IMR-90 (cell line): ENCODE measurements at regions not wholly inside any gene's neighbourhood (a gene's known extent, or its start where the extent isn't known, plus 50 kb on each side); places are given as distances from the start of the nearest gene placed in this dataset.

Experiments used
- ATAC-seq: fragments of 200-7000 bp; cut with Tn5 transposase; 2 replicates; pipeline ENCODE4 v1.9.1; 2020; ENCODE audit warnings: low read depth, mild to moderate bottlenecking, moderate library complexity
- BruUV-seq: library from RNA; stranded (reverse); fragments of 400-500 nt; replicated peaks from 2 replicates; lab custom pipeline; 2021; lab: Mats Ljungman, UMichigan
- CTCF ChIA-PET: fragments of 300-600 bp; formaldehyde crosslinking; extraction: SDS; loops from one replicate; lab custom pipeline; 2021; ENCODE audit warnings: antibody characterized with exemption; lab: Yijun Ruan, JAX
- POLR2A ChIA-PET: fragments of 300-600 bp; sonication (Branson Sonifier 250); formaldehyde crosslinking; loops from one replicate; lab custom pipeline; 2022; ENCODE audit warnings: antibody characterized with exemption; ENCODE audit not compliant: unreplicated experiment; lab: Charles Lee
- DNase-seq: peaks from one replicate; pipeline ENCODE4 v3.0.0; 2013
- H2AFZ ChIP-seq: replicated peaks from 2 replicates; pipeline ENCODE3; 2013; ENCODE audit warnings: low read length, mild to moderate bottlenecking; ENCODE audit not compliant: poor library complexity
- H2AK5ac ChIP-seq: 2 replicates; pipeline ENCODE4 v1.6.1; 2013; ENCODE audit warnings: low read depth, low read length, inconsistent platforms
- H2AK9ac ChIP-seq: replicated peaks from 2 replicates; pipeline ENCODE3; 2013; ENCODE audit warnings: mild to moderate bottlenecking, low read depth, low read length, moderate library complexity; ENCODE audit not compliant: poor library complexity
- H2BK120ac ChIP-seq: 2 replicates; pipeline ENCODE4 v1.6.1; 2013; ENCODE audit warnings: low read depth, low read length, inconsistent platforms
- H2BK15ac ChIP-seq: 3 replicates; pipeline ENCODE4 v1.6.1; 2013; ENCODE audit warnings: low read depth, low read length, inconsistent platforms
- H2BK20ac ChIP-seq: 2 replicates; pipeline ENCODE4 v1.6.1; 2013; ENCODE audit warnings: low read depth, mild to moderate bottlenecking, inconsistent platforms, low read length, moderate library complexity
- H2BK5ac ChIP-seq: 2 replicates; pipeline ENCODE4 v1.6.1; 2013; ENCODE audit warnings: mild to moderate bottlenecking, low read depth, low read length, inconsistent platforms; ENCODE audit not compliant: poor library complexity, severe bottlenecking
- H3K14ac ChIP-seq: replicated peaks from 2 replicates; pipeline ENCODE4 v1.6.1; 2013; ENCODE audit warnings: low read depth, low read length, inconsistent platforms
- H3K18ac ChIP-seq: 2 replicates; pipeline ENCODE4 v1.6.1; 2013; ENCODE audit warnings: low read depth, low read length, control low read depth
- H3K23ac ChIP-seq: 2 replicates; pipeline ENCODE4 v1.6.1; 2013; ENCODE audit warnings: low read depth, low read length, inconsistent platforms
- H3K27ac ChIP-seq: 2 replicates; pipeline ENCODE4 v1.5.1; 2013; ENCODE audit warnings: mild to moderate bottlenecking, control low read depth, low read length; ENCODE audit not compliant: insufficient read depth
- H3K27me3 ChIP-seq: 2 replicates; pipeline ENCODE4 v1.6.1; 2013; ENCODE audit warnings: low read length; ENCODE audit not compliant: control insufficient read depth, insufficient read depth
- H3K36me3 ChIP-seq: 2 replicates; pipeline ENCODE4 v1.6.1; 2013; ENCODE audit warnings: low read length, mixed read lengths; ENCODE audit not compliant: control insufficient read depth, insufficient read depth
- H3K4ac ChIP-seq: 2 replicates; pipeline ENCODE4 v1.6.1; 2013; ENCODE audit warnings: low read depth, low read length, inconsistent platforms
- H3K4me1 ChIP-seq: 2 replicates; pipeline ENCODE4 v1.6.1; 2013; ENCODE audit warnings: low read length, mixed read lengths; ENCODE audit not compliant: control insufficient read depth, insufficient read depth
- H3K4me2 ChIP-seq: 2 replicates; pipeline ENCODE4 v1.6.1; 2013; ENCODE audit warnings: low read depth, mild to moderate bottlenecking, control low read depth, low read length, moderate library complexity
- H3K4me3 ChIP-seq: 2 replicates; pipeline ENCODE4 v1.5.1; 2013; ENCODE audit warnings: low read depth, mild to moderate bottlenecking, control low read depth, low read length, moderate library complexity; ENCODE audit not compliant: insufficient read depth
- H3K56ac ChIP-seq: 2 replicates; pipeline ENCODE4 v1.6.1; 2013; ENCODE audit warnings: low read length, inconsistent platforms; ENCODE audit not compliant: insufficient read depth; ENCODE audit errors: extremely low read depth
- H3K79me1 ChIP-seq, 2 experiments: 2 replicates each; pipeline ENCODE4 v1.6.1; 2013; ENCODE audit warnings: low read length in 2 of 2, inconsistent platforms in 1 of 2, low read depth in 1 of 2
- H3K9ac ChIP-seq: 2 replicates; pipeline ENCODE4 v1.6.1; 2013; ENCODE audit warnings: low read depth, low read length, control low read depth
- H3K9me1 ChIP-seq: 2 replicates; pipeline ENCODE4 v1.6.1; 2013; ENCODE audit warnings: low read length, inconsistent platforms; ENCODE audit not compliant: insufficient read depth
- H3K9me3 ChIP-seq: 2 replicates; pipeline ENCODE4 v1.6.1; 2013; ENCODE audit warnings: low read length; ENCODE audit not compliant: control insufficient read depth, insufficient read depth
- H4K20me1 ChIP-seq: 2 replicates; pipeline ENCODE4 v1.6.1; 2013; ENCODE audit warnings: low read length, inconsistent platforms; ENCODE audit not compliant: insufficient read depth
- H4K5ac ChIP-seq: 2 replicates; pipeline ENCODE4 v1.6.1; 2013; ENCODE audit warnings: mild to moderate bottlenecking, low read depth, low read length, control low read depth
- H4K8ac ChIP-seq, 2 experiments: 2 replicates each; pipeline ENCODE4 v1.6.1; 2013; ENCODE audit warnings: low read depth in 2 of 2, low read length in 2 of 2, control low read depth in 1 of 2, inconsistent platforms in 1 of 2
- H4K91ac ChIP-seq: 2 replicates; pipeline ENCODE4 v1.6.1; 2013; ENCODE audit warnings: low read depth, low read length, inconsistent platforms; ENCODE audit not compliant: insufficient read depth
- CEBPB ChIP-seq: IDR thresholded peaks from 2 replicates; pipeline ENCODE4 v1.6.1; 2012; ENCODE audit warnings: low read depth, low read length, improper control_type of control experiment
- USF2 ChIP-seq: fragments of 150-350 bp; IDR thresholded peaks from 2 replicates; pipeline ENCODE4 v1.6.1; 2017; ENCODE audit warnings: mild to moderate bottlenecking, antibody characterized with exemption, low read length, low read depth
- WGBS, 2 experiments: methylation state at CpG; one replicate each; pipeline versions ENCODE4 v1.1.5 to v1.1.7; 2013; ENCODE audit warnings: missing lambda C conversion rate in 2 of 2; ENCODE audit not compliant: insufficient read length in 1 of 2; ENCODE audit errors: extremely low coverage in 2 of 2; 5-methylcytosine and 5-hydroxymethylcytosine counted together
- dilution Hi-C: fragments of 300-500 bp; cut with HindIII; formaldehyde crosslinking; loops from one replicate; pipeline ENCODE4 v1.14.3; 2018; ENCODE audit warnings: low sequenced_read_pairs; ENCODE audit not compliant: unreplicated experiment
- in situ Hi-C: fragments of 300-500 bp; cut with MboI; formaldehyde crosslinking; loops from 3 replicates; pipeline ENCODE4 v1.14.3; 2019; ENCODE audit warnings: low sequenced_read_pairs, inconsistent platforms, mixed read lengths
- intact Hi-C: fragments of 100-400 bp; cut with micrococcal nuclease; formaldehyde crosslinking; loops from 2 replicates; pipeline ENCODE4 v1.10.0; 2022

GRCh38 chr15:67914537-67915460, 75.0 kb upstream of the RNU6-1 start:
- Histone ChIP-seq H3K79me1 (no peaks in the 10 kb centered on the region), H2BK5ac (no peak overlapping the region), H3K36me3 (no peaks in the 10 kb centered on the region), H3K9me3 (peaks cover 7% of the 10 kb centered on the region), H3K23ac (peak overlapping the region; percentile 68), H3K18ac (peak overlapping the region; percentile 72), H4K5ac (peak overlapping the region; percentile 26; the same call in 1 of the 2 replicates), H2AFZ (peak overlapping the region; percentile 73), H3K4ac (peak overlapping the region; percentile 70), H3K9me1 (no peaks in the 10 kb centered on the region; the same call in 1 of the 2 replicates), H2AK9ac (peak overlapping the region; percentile 19), H2BK120ac (peak overlapping the region; percentile 71), H3K9ac (peak overlapping the region; percentile 3; the same call in 1 of the 2 replicates), H3K4me3 (no peak overlapping the region), H3K4me1 (peaks cover 19% of the 10 kb centered on the region), H3K56ac (peak overlapping the region; percentile 38; the same call in 1 of the 2 replicates), H4K8ac (peak overlapping the region; percentile 18 to 75; a peak in 3 of 4 replicates), H2BK15ac (peak overlapping the region; percentile 46; the same call in 2 of the 3 replicates), H3K27me3 (no peaks in the 10 kb centered on the region; the same call in 1 of the 2 replicates), H3K4me2 (peak overlapping the region; percentile 58), H4K20me1 (no peaks in the 10 kb centered on the region), H2AK5ac (no peak overlapping the region), H3K14ac (peak overlapping the region; percentile 80), H3K27ac (peak overlapping the region; percentile 30; the same call in 1 of the 2 replicates), H2BK20ac (peak overlapping the region; percentile 82), H4K91ac (peak overlapping the region; percentile 28)
- dilution Hi-C loops (no loop called here), intact Hi-C loops (no loop called here), in situ Hi-C loops (no loop called here)
- POLR2A ChIA-PET = interaction anchor here (0.7 kb wide), 1 partner anchor 13 kb away, joined by 3 read pairs; no protein-coding TSS in a partner anchor
- ATAC-seq = peak; percentile 67
- TF ChIP-seq CEBPB = peak; percentile 52
- no peak for TF ChIP-seq USF2
- 14% methylated on average over 1 of the region's 6 CpGs; no CpG with 5 or more reads in 1 of the 2 experiments for WGBS, 2 experiments
- DNase-seq = peak; percentile 28
- no TSS peak for BruUV-seq
- CTCF ChIA-PET = no interaction called here
